GM12873 (cell line): ENCODE measurements at regions not wholly inside any gene's neighbourhood (a gene's known extent, or its start where the extent isn't known, plus 50 kb on each side); places are given as distances from the start of the nearest gene placed in this dataset.

ENCODE experiments used
- TF ChIP-seq, protein P1 (sequence below): IDR thresholded peaks from 2 replicates; pipeline ENCODE4 v1.5.1; 2012; ENCODE audit warnings: low read depth, mild to moderate bottlenecking, moderate library complexity, low read length, control low read depth; ENCODE audit not compliant: insufficient read depth; ENCODE audit errors: missing control alignments

DNA sequence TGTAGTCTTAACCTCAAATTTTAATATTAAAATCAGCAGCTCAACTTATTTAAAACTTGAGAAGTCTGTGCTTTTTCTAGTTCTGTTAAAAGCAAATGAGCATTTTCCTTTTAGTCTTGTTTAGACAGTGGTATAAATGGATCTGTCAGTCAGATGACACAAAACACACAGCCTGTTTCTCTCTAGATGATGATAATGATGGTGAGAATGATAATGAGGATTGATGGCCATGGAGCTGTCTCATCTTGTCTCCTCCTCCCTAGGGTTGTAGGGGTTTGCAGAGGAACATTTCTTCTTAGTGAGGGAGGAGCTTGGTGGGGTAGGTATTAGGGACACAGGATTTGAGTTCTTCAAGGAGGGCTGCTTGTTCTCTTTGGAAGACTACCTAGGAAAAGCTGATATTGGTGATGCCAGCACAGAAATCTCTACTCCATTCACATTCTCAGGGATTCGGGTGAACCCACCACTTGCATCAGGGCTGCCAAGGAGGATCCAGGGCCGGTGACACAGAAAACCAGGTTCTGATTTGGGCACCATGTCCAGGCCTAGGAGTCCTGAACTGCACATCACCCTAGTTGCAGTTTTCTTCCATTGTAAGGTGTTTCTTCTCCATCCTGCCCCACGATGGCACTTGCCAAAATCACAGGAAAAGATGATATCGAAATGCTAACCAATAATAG lies 147.6 kb downstream of the RHOU start:
- TF ChIP-seq, protein P1, sequence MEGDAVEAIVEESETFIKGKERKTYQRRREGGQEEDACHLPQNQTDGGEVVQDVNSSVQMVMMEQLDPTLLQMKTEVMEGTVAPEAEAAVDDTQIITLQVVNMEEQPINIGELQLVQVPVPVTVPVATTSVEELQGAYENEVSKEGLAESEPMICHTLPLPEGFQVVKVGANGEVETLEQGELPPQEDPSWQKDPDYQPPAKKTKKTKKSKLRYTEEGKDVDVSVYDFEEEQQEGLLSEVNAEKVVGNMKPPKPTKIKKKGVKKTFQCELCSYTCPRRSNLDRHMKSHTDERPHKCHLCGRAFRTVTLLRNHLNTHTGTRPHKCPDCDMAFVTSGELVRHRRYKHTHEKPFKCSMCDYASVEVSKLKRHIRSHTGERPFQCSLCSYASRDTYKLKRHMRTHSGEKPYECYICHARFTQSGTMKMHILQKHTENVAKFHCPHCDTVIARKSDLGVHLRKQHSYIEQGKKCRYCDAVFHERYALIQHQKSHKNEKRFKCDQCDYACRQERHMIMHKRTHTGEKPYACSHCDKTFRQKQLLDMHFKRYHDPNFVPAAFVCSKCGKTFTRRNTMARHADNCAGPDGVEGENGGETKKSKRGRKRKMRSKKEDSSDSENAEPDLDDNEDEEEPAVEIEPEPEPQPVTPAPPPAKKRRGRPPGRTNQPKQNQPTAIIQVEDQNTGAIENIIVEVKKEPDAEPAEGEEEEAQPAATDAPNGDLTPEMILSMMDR = no peak

- TF ChIP-seq, protein P1 = no peak
Measured at GRCh38 chr1:228883535-228883934, 148.3 kb downstream of the RHOU start.

DNA sequence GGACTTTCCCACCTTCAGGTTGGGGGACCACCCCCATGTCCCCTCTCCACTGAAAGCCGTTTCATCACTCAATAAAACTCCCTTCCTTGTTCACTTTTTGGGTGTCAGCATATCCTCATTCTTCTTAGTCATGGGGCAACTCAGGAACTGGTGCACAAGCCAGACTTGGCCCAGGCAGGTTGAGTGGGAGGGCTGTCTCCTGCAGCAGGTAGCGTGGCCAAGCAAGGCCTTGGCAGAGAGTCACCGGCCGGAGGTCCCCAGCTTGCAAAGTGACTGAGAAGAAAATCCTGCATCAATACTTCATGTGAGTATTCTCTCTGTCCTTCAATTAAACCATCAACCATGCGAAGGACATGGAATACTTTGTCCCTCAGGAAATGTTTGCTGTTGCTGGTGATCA lies 148.9 kb downstream of the RHOU start:
- TF ChIP-seq, protein P1 = no peak

- TF ChIP-seq, protein P1 = no peak
Measured at GRCh38 chr1:228884615-228885566, 149.6 kb downstream of the RHOU start.

DNA sequence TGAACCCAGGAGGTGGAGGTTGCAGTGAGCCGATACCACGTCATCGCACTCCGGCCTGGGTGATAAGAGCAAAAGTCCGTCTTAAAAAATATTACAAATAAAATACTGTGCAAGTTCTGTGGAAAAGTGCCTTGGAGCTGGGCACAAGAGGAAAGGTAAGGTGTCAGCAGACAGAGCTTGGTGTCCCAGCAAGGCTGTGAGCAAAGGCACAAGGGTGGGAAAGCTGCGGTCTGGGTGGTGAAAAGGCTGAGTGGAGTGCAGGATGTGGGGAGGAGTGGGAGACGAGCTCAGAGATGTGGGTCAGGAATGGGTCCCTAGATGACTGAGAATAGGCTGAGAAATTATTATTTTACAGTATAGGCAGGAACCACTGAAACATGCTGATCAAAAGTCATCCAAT lies 150.6 kb downstream of the RHOU start:
- TF ChIP-seq, protein P1 = no peak

GRCh38 chr1:228887101-228887500 lies 151.8 kb downstream of the RHOU start:
- TF ChIP-seq, protein P1 = no peak

DNA sequence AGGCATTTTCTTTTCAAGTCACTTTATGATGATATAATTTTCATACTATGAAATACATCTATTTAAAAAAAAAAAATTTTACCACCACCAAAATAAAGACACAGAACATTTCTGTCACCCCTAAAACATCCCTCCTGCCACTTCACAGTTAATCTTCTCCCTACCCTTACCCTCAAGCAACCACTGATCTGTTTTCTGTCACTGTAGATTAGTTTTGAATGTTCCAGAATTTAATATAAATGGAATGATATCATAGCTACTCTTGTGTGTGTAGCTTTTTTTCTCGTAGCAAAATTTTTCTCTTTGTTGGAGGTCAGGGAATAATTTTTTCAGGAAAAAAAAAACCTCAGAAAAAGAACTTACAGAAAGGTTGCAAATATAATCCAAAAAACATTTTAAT lies 152.7 kb downstream of the RHOU start:
- TF ChIP-seq, protein P1 = no peak
